ENCODE measurements at regions not wholly inside any gene's neighbourhood (a gene's known extent, or its start where the extent isn't known, plus 50 kb on each side); places are given as distances from the start of the nearest gene placed in this dataset.

DNA sequence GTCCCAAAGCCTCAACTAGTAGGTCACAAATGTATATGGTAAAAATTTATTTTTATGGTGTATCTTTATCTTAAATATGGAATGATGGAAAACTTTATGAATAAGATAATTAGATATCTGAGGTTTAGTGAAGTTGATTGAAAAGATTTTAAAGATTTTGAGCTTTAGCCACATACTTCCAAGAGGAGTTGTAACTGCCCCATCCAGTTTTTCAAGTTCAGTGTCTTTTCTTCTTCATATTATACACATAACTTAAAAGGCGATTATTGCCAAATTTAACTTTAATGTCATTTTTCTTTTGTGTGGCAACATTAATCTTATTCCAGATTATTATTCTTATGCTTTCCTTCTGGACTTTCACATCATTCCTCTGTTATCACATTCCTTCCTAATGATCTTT lies 266.4 kb downstream of the TINAG start:
- DNase-seq: peak; percentile 12
- CTCF ChIA-PET: interaction anchor here (1.3 kb wide), 1 partner anchor 13 kb away, joined by 3 read pairs; no protein-coding TSS in a partner anchor

DNA sequence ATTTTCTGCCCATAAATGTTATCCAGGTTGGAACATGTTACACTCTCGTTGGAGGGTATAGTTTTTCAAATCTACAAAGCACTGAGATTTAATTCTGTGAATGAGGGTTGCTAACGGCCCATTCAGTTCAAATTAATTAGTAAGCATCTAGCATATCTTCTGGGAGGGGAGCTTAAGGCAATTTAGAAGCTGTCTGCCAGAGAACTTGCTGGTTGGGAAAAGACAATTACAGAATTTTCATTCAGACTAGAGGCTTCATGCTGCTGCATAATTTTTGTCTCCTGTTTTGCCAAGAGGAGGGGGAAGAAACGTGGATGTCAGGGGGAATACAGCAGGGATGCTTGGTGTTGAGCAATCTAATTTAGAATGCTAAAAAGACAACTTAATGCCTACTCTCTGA lies 268.3 kb upstream of the FAM83B start:
- no peaks in the 10 kb centered on the region for H3K36me3 Mint-ChIP-seq (ENCODE audit: insufficient read depth, unreplicated experiment)
- H3K4me1 Mint-ChIP-seq (ENCODE audit: low read depth, unreplicated experiment): peaks cover 8% of the 10 kb centered on the region
- no peaks in the 10 kb centered on the region for H3K9me3 Mint-ChIP-seq (ENCODE audit: low read depth, unreplicated experiment)
- H3K4me3 Mint-ChIP-seq (ENCODE audit: low read depth, unreplicated experiment): no peak overlapping the region
- no peak for DNase-seq
- intact Hi-C loops (cut with micrococcal nuclease; ENCODE audit: unreplicated experiment): no loop called here
- TF ChIP-seq, protein P1, sequence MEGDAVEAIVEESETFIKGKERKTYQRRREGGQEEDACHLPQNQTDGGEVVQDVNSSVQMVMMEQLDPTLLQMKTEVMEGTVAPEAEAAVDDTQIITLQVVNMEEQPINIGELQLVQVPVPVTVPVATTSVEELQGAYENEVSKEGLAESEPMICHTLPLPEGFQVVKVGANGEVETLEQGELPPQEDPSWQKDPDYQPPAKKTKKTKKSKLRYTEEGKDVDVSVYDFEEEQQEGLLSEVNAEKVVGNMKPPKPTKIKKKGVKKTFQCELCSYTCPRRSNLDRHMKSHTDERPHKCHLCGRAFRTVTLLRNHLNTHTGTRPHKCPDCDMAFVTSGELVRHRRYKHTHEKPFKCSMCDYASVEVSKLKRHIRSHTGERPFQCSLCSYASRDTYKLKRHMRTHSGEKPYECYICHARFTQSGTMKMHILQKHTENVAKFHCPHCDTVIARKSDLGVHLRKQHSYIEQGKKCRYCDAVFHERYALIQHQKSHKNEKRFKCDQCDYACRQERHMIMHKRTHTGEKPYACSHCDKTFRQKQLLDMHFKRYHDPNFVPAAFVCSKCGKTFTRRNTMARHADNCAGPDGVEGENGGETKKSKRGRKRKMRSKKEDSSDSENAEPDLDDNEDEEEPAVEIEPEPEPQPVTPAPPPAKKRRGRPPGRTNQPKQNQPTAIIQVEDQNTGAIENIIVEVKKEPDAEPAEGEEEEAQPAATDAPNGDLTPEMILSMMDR (IDR thresholded peaks at IDR 0.05; ENCODE audit: unreplicated experiment): no peak
- H3K27me3 Mint-ChIP-seq (ENCODE audit: unreplicated experiment): no peaks in the 10 kb centered on the region
- no peak overlapping the region for H3K27ac Mint-ChIP-seq (ENCODE audit: unreplicated experiment)
- BruUV-seq (replicated peaks): no TSS peak
- CTCF ChIA-PET: no interaction called here

More for the DNA sequence above, 266.4 kb downstream of the TINAG start:
- H3K27me3 Mint-ChIP-seq (ENCODE audit: unreplicated experiment): no peaks in the 10 kb centered on the region
- no peak overlapping the region for H3K4me3 Mint-ChIP-seq (ENCODE audit: low read depth, unreplicated experiment)
- intact Hi-C loops (cut with micrococcal nuclease; ENCODE audit: unreplicated experiment): no loop called here
- no TSS peak for BruUV-seq (replicated peaks)
- no peak overlapping the region for H3K27ac Mint-ChIP-seq (ENCODE audit: unreplicated experiment)
- no peaks in the 10 kb centered on the region for H3K36me3 Mint-ChIP-seq (ENCODE audit: insufficient read depth, unreplicated experiment)
- H3K4me1 Mint-ChIP-seq (ENCODE audit: low read depth, unreplicated experiment): peaks cover 8% of the 10 kb centered on the region
- H3K9me3 Mint-ChIP-seq (ENCODE audit: low read depth, unreplicated experiment): no peaks in the 10 kb centered on the region
- TF ChIP-seq, protein P1 (IDR thresholded peaks at IDR 0.05; ENCODE audit: unreplicated experiment): no peak

- no peaks in the 10 kb centered on the region for H3K27me3 Mint-ChIP-seq (ENCODE audit: unreplicated experiment)
- TF ChIP-seq, protein P1 (IDR thresholded peaks at IDR 0.05; ENCODE audit: unreplicated experiment): no peak
- no TSS peak for BruUV-seq (replicated peaks)
- no peak overlapping the region for H3K4me3 Mint-ChIP-seq (ENCODE audit: low read depth, unreplicated experiment)
- DNase-seq: no peak
- no peaks in the 10 kb centered on the region for H3K9me3 Mint-ChIP-seq (ENCODE audit: low read depth, unreplicated experiment)
- no peaks in the 10 kb centered on the region for H3K36me3 Mint-ChIP-seq (ENCODE audit: insufficient read depth, unreplicated experiment)
- peaks cover 8% of the 10 kb centered on the region for H3K4me1 Mint-ChIP-seq (ENCODE audit: low read depth, unreplicated experiment)
- intact Hi-C loops (cut with micrococcal nuclease; ENCODE audit: unreplicated experiment): no loop called here
- H3K27ac Mint-ChIP-seq (ENCODE audit: unreplicated experiment): no peak overlapping the region
- CTCF ChIA-PET: no interaction called here
Observed at GRCh38 chr6:54579011-54579410, 267.6 kb upstream of the FAM83B start.

GRCh38 chr6:54586251-54586650 lies 260.3 kb upstream of the FAM83B start:
- DNase-seq: no peak
- TF ChIP-seq, protein P1 (IDR thresholded peaks at IDR 0.05; ENCODE audit: unreplicated experiment): no peak
- CTCF ChIA-PET: interaction anchor here (0.7 kb wide), 1 partner anchor 337 kb away, joined by 3 read pairs; no protein-coding TSS in a partner anchor
- Mint-ChIP-seq H3K9me3 (ENCODE audit: low read depth, unreplicated experiment) (no peaks in the 10 kb centered on the region), H3K4me3 (ENCODE audit: low read depth, unreplicated experiment) (no peak overlapping the region), H3K27ac (ENCODE audit: unreplicated experiment) (no peak overlapping the region), H3K27me3 (ENCODE audit: unreplicated experiment) (no peaks in the 10 kb centered on the region), H3K4me1 (ENCODE audit: low read depth, unreplicated experiment) (peaks cover 8% of the 10 kb centered on the region), H3K36me3 (ENCODE audit: insufficient read depth, unreplicated experiment) (no peaks in the 10 kb centered on the region)
- BruUV-seq (replicated peaks): no TSS peak
- intact Hi-C loops (cut with micrococcal nuclease; ENCODE audit: unreplicated experiment): no loop called here

Data from Calu3 (cell line).